Vagina (tissue), 2 donors: ENCODE measurements at regions not wholly inside any gene's neighbourhood (a gene's known extent, or its start where the extent isn't known, plus 50 kb on each side); places are given as distances from the start of the nearest gene placed in this dataset.

Source experiments
- CTCF ChIP-seq, 3 experiments: fragments of 450-650 bp in 2 of 3; fragments of 200-600 bp in 1 of 3; sonication (generic) in 1 of 3; IDR thresholded peaks; one replicate each; pipeline ENCODE4 v1.5.1; 2017 to 2019; ENCODE audit warnings: antibody characterized with exemption in 3 of 3, mild to moderate bottlenecking in 2 of 3, moderate library complexity in 2 of 3
- POLR2A ChIP-seq, 2 donors: fragments of 450-650 bp; IDR thresholded peaks; one replicate each; pipeline ENCODE4 v1.6.1; 2017; ENCODE audit warnings: antibody characterized with exemption in 2 of 2, mild to moderate bottlenecking in 2 of 2, moderate library complexity in 2 of 2
- POLR2AphosphoS5 ChIP-seq, 2 donors: sonication (generic); formaldehyde crosslinking; IDR thresholded peaks; one replicate each; pipeline ENCODE4 v1.9.0; 2017; ENCODE audit warnings: antibody characterized with exemption in 2 of 2, mild to moderate bottlenecking in 2 of 2, low read depth in 1 of 2; ENCODE audit not compliant: insufficient read depth in 1 of 2

GRCh38 chr6:140209775-140210174 lies 835.3 kb upstream of the CITED2 start:
- TF ChIP-seq POLR2AphosphoS5 (IDR thresholded peaks at IDR 0.05; ENCODE audit: insufficient read depth in 1 of 2, low read depth in 1 of 2) (no peak), POLR2A (IDR thresholded peaks at IDR 0.05) (no peak), CTCF (IDR thresholded peaks at IDR 0.05) (no peak)
